ENCODE measurements at regions not wholly inside any gene's neighbourhood (a gene's known extent, or its start where the extent isn't known, plus 50 kb on each side); places are given as distances from the start of the nearest gene placed in this dataset.

- DNase-seq (ENCODE audit: extremely low read depth, low read depth) = no peak
- TF ChIP-seq CTCF (IDR thresholded peaks at IDR 0.05; ENCODE audit: low read depth, low read length) = no peak
These were observed 345.7 kb downstream of the GRIN2B start for GRCh38 chr12:13635709-13636108.

- TF ChIP-seq CTCF (IDR thresholded peaks at IDR 0.05; ENCODE audit: low read depth, low read length) = no peak
- no peak for DNase-seq (ENCODE audit: extremely low read depth, low read depth)
These were observed 349.5 kb downstream of the GRIN2B start for GRCh38 chr12:13631873-13632272.

- TF ChIP-seq CTCF (IDR thresholded peaks at IDR 0.05; ENCODE audit: low read depth, low read length) = no peak
- no peak for DNase-seq (ENCODE audit: extremely low read depth, low read depth)
These were observed 351.0 kb downstream of the GRIN2B start for GRCh38 chr12:13630354-13630753.

- TF ChIP-seq CTCF (IDR thresholded peaks at IDR 0.05; ENCODE audit: low read depth, low read length) = no peak
These were observed 353.3 kb downstream of the GRIN2B start for GRCh38 chr12:13628067-13628466.

GRCh38 chr12:13627536-13627935, 353.9 kb downstream of the GRIN2B start:
- TF ChIP-seq CTCF (IDR thresholded peaks at IDR 0.05; ENCODE audit: low read depth, low read length) = no peak
- DNase-seq (ENCODE audit: extremely low read depth, low read depth) = no peak

More at GRCh38 chr12:13628067-13628466, 353.3 kb downstream of the GRIN2B start:
- no peak for DNase-seq (ENCODE audit: extremely low read depth, low read depth)

- no peak for DNase-seq (ENCODE audit: extremely low read depth, low read depth)
- no peak for TF ChIP-seq CTCF (IDR thresholded peaks at IDR 0.05; ENCODE audit: low read depth, low read length)
These were observed 368.1 kb downstream of the GRIN2B start for GRCh38 chr12:13613297-13613696.

- no peak for TF ChIP-seq CTCF (IDR thresholded peaks at IDR 0.05; ENCODE audit: low read depth, low read length)
- DNase-seq (ENCODE audit: extremely low read depth, low read depth) = no peak
These were observed 371.3 kb downstream of the GRIN2B start for GRCh38 chr12:13609894-13610679.
